ENCODE measurements at regions not wholly inside any gene's neighbourhood (a gene's known extent, or its start where the extent isn't known, plus 50 kb on each side); places are given as distances from the start of the nearest gene placed in this dataset.

DNA sequence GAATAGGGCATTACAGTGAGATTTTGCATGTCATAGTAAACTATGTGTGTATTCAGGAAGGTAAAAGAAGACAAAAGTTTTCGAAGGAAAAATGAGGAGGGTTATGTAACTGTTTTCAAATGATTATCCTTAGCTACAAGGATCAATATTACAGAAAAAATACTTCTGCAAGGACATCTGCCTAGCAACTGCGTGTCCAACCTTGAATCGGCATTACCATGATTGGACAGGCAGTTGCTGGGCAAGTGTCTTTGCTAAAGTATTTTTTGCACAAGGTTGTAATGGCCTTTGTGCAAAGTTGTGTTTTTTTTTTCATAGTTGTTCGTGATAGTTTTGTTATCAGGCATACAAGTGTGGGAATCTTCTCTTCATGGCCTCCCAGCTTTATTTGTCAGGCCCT, 136.8 kb downstream of the FASLG start:
- TF ChIP-seq, protein P1, sequence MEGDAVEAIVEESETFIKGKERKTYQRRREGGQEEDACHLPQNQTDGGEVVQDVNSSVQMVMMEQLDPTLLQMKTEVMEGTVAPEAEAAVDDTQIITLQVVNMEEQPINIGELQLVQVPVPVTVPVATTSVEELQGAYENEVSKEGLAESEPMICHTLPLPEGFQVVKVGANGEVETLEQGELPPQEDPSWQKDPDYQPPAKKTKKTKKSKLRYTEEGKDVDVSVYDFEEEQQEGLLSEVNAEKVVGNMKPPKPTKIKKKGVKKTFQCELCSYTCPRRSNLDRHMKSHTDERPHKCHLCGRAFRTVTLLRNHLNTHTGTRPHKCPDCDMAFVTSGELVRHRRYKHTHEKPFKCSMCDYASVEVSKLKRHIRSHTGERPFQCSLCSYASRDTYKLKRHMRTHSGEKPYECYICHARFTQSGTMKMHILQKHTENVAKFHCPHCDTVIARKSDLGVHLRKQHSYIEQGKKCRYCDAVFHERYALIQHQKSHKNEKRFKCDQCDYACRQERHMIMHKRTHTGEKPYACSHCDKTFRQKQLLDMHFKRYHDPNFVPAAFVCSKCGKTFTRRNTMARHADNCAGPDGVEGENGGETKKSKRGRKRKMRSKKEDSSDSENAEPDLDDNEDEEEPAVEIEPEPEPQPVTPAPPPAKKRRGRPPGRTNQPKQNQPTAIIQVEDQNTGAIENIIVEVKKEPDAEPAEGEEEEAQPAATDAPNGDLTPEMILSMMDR (IDR thresholded peaks at IDR 0.05) = no peak
- no peak for TF ChIP-seq POLR2A (IDR thresholded peaks at IDR 0.05)

Measured in adrenal gland (tissue), 5 donors.